Posterior cingulate gyrus (tissue), 11 donors: ENCODE measurements at regions not wholly inside any gene's neighbourhood (a gene's known extent, or its start where the extent isn't known, plus 50 kb on each side); places are given as distances from the start of the nearest gene placed in this dataset.

Experiments used
- DNase-seq, 10 donors: peaks; one replicate each; pipeline versions ENCODE4 v3.0.0 to v3.0.0-alpha.2; 2020 to 2021; ENCODE audit warnings: mixed read lengths in 3 of 10
- intact Hi-C: fragments of 100-400 bp; cut with DNase I; formaldehyde crosslinking; loops from one replicate; pipeline ENCODE4 v1.15.1; 2023

GRCh38 chr3:13164893-13165492 is 91.8 kb upstream of the IQSEC1 start:
- peak in 2 of 10 donors; percentile 29 to 53 for DNase-seq
- intact Hi-C loops = no loop called here

- intact Hi-C loops = no loop called here
- DNase-seq = peak in 1 of 10 donors; percentile 50
Observed at GRCh38 chr3:13163848-13164382, 90.7 kb upstream of the IQSEC1 start.

GRCh38 chr3:13162549-13163320 is 89.5 kb upstream of the IQSEC1 start:
- intact Hi-C loops = no loop called here
- DNase-seq = peak in 2 of 10 donors; percentile 35 to 59

- intact Hi-C loops = no loop called here
- peak in 2 of 10 donors; percentile 70 to 82 for DNase-seq
Observed at GRCh38 chr3:13161771-13162535, 88.7 kb upstream of the IQSEC1 start.

GRCh38 chr3:13161021-13161759 is 88.0 kb upstream of the IQSEC1 start:
- DNase-seq = peak in 3 of 10 donors; percentile 83 to 90 (median 84)
- intact Hi-C loops = no loop called here

- DNase-seq = peak in 2 of 10 donors; percentile 42 to 68
- intact Hi-C loops = no loop called here
Observed at GRCh38 chr3:13160619-13161018, 87.4 kb upstream of the IQSEC1 start.

GRCh38 chr3:13159890-13160289 is 86.7 kb upstream of the IQSEC1 start:
- intact Hi-C loops = no loop called here
- DNase-seq = peak in 2 of 10 donors; percentile 14 to 25

GRCh38 chr3:13158871-13159270 is 85.6 kb upstream of the IQSEC1 start:
- peak in 2 of 10 donors; percentile 26 to 51 for DNase-seq
- intact Hi-C loops = no loop called here

- peak in 2 of 10 donors; percentile 66 to 77 for DNase-seq
- intact Hi-C loops = no loop called here
Observed at GRCh38 chr3:13158408-13158807, 85.2 kb upstream of the IQSEC1 start.

GRCh38 chr3:13157986-13158385 is 84.8 kb upstream of the IQSEC1 start:
- intact Hi-C loops = no loop called here
- peak in 3 of 10 donors; percentile 72 to 83 (median 73) for DNase-seq

- intact Hi-C loops = no loop called here
- peak in 2 of 10 donors; percentile 19 to 39 for DNase-seq
Observed at GRCh38 chr3:13152826-13153710, 79.8 kb upstream of the IQSEC1 start.

GRCh38 chr3:13150624-13151023 is 77.4 kb upstream of the IQSEC1 start:
- DNase-seq = peak in 2 of 10 donors; percentile 19 to 52
- intact Hi-C loops = no loop called here

GRCh38 chr3:13149330-13150108 is 76.3 kb upstream of the IQSEC1 start:
- intact Hi-C loops = no loop called here
- DNase-seq = peak in 2 of 10 donors; percentile 55 to 78

GRCh38 chr3:13148561-13149329 is 75.5 kb upstream of the IQSEC1 start:
- peak in 2 of 10 donors; percentile 60 to 72 for DNase-seq
- intact Hi-C loops = no loop called here

GRCh38 chr3:13148126-13148525 is 74.9 kb upstream of the IQSEC1 start:
- peak in 2 of 10 donors; percentile 20 to 33 for DNase-seq
- intact Hi-C loops = no loop called here

GRCh38 chr3:13147344-13147743 is 74.1 kb upstream of the IQSEC1 start:
- intact Hi-C loops = no loop called here
- DNase-seq = no peak

GRCh38 chr3:13146643-13147143 is 73.5 kb upstream of the IQSEC1 start:
- intact Hi-C loops = no loop called here
- peak in 2 of 10 donors; percentile 19 to 52 for DNase-seq
